ENCODE measurements at regions not wholly inside any gene's neighbourhood (a gene's known extent, or its start where the extent isn't known, plus 50 kb on each side); places are given as distances from the start of the nearest gene placed in this dataset.

- no peak for DNase-seq (ENCODE audit: low read depth)
These were observed 315.5 kb upstream of the C9orf72 start for GRCh38 chr9:27888661-27889295.

GRCh38 chr9:27924502-27924901 lies 351.2 kb upstream of the C9orf72 start:
- no peak for DNase-seq (ENCODE audit: low read depth)

DNA sequence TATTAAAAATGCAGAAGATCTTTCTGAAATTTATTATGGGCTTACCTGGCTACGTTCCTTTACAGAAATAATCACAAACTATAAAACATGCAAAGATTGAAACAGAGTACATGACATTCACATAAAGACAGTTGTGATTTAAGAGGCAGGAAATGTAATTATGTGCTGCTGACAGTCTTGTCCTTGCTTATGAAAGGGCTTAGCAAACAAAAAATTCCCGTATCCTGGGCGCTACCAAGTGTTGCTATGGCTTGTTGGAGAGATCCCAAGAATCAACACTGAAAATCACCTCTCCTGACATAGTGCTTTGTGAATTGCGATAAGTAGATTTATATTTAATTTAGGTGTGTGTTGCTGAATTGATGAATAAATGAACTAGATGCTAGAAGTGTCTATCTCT lies 352.5 kb upstream of the C9orf72 start:
- no peak for DNase-seq (ENCODE audit: low read depth)

- no peak for DNase-seq (ENCODE audit: low read depth)
These were observed 356.6 kb upstream of the C9orf72 start for GRCh38 chr9:27929841-27930240.

- no peak for DNase-seq (ENCODE audit: low read depth)
These were observed 360.1 kb upstream of the C9orf72 start for GRCh38 chr9:27933210-27934025.

- no peak for DNase-seq (ENCODE audit: low read depth)
These were observed 361.2 kb upstream of the C9orf72 start for GRCh38 chr9:27934471-27934870.

GRCh38 chr9:27939186-27939585 lies 365.9 kb upstream of the C9orf72 start:
- no peak for DNase-seq (ENCODE audit: low read depth)

- no peak for DNase-seq (ENCODE audit: low read depth)
These were observed 367.3 kb upstream of the C9orf72 start for GRCh38 chr9:27940535-27940934.

GRCh38 chr9:27943501-27943900 lies 370.2 kb upstream of the C9orf72 start:
- DNase-seq (ENCODE audit: low read depth), result no peak

DNA sequence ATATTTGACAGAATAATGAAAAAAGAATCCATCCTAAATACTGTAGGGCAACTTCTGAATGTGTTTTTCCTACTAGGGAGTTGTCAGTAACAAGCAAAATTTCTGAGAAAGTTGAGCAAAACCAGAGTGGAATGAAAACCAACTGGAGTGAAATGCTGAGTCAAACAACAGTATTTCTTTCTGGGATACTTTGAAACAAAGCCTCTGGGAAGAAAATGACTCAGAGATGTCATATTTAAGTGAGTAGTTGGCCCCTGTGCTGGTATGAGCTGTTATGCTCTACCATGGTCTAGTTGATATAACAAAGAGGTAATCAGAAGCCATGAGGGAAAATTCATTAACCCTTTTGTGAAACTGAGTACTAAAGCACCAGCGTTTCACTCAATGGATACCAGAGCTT lies 372.1 kb upstream of the C9orf72 start:
- peak; percentile 9 for DNase-seq (ENCODE audit: low read depth)

DNA sequence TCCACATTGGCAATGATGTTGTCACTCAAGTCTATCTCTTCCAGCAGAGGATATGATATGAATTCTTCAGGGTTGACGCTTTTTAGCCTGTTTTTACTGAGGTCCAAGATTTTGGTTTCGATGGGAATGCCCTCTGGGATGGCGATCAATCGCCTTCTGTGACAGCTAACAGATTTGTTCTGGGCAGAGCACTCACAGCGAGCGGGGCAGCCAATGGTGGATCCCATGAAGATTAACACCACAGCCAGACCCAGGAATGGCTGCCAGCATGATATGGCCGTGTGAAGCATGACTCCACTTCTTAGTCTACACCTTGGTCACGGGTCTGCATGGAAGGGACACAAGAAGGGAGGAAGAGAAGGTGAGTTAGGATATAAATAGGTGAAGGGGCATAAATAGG lies 377.1 kb upstream of the C9orf72 start:
- DNase-seq (ENCODE audit: low read depth), result no peak

- DNase-seq (ENCODE audit: low read depth), result no peak
These were observed 381.6 kb upstream of the C9orf72 start for GRCh38 chr9:27954858-27955257.

DNA sequence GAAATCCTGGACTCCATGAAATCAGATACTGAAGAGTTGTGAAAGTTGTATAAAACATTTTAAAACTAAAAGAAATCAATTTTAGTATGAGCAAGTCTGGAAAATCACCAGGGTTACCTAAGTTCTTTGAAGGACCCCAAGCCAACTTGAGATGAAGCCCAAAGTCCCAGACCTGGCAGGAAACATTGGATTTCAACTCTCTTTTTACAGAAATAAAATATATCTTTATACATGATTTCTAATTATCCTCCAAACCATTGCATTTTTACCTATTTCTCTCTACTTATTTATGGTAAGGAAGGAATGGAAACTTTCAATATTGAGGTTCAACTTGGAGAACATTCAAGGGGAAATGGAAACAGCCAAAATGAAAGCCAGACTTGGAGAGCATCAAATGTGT lies 390.6 kb upstream of the C9orf72 start:
- DNase-seq (ENCODE audit: low read depth), result no peak

GRCh38 chr9:27967210-27967609 lies 393.9 kb upstream of the C9orf72 start:
- no peak for DNase-seq (ENCODE audit: low read depth)

DNA sequence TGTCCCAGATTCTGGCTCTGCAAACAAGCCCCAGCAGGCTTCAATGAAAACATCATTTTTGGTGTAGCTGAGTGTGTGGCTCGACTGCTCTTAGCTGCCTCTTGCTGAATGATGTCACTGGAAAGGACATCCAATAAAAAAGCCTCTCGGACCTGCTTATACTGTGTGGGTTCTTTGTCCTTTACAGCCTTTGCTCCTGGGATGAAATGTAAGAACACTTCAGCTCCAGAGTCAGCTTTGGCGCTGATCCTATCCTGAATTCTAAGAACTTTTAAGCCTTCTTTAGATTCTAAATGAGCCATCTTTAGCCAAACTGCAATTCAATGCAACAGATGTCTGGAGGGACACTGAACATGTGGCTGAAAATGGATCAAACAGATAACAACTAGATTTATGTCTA lies 404.6 kb upstream of the C9orf72 start:
- no peak for DNase-seq (ENCODE audit: low read depth)

DNA sequence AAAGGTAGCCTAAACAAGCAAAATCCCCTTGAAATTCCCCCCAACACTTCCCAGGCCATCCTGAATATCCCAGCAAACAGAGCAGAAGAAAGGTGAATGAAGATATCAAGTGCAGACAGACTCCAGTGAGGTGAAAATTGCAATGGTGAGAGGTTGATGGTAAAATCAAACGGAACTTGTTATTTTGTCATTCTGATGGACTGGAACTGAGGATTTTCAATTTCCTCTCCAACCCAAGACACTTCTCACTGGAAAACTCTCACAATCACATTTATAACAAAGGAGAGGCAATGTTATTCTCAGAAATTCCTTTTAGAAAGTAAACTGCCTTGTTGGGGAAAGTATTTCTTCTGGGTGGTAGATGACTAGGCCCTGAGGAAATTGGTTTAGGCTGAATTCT lies 412.4 kb upstream of the C9orf72 start:
- DNase-seq (ENCODE audit: low read depth), result no peak

- DNase-seq (ENCODE audit: low read depth), result no peak
These were observed 417.2 kb upstream of the C9orf72 start for GRCh38 chr9:27990524-27990923.

- no peak for DNase-seq (ENCODE audit: low read depth)
These were observed 417.9 kb upstream of the C9orf72 start for GRCh38 chr9:27991221-27991620.

DNA sequence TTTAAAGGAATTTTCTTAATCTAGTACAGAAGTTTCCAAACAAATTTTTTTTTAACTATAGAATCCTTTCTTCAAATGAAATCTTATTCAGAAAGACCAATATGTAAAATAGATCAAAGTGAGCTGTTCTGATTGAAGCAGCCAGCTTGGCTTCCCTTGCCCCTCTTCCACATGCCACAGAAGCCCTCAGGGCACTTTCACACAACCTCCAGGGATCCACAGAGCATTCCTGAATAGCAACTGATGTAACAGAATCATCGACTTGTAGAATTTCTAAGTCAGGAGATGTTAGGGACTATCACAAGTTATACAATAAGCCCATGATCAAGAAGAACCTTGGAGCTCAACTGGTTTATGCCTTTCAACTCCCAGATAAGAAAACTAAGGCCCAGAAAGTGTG lies 427.8 kb upstream of the C9orf72 start:
- DNase-seq (ENCODE audit: low read depth), result no peak

DNA sequence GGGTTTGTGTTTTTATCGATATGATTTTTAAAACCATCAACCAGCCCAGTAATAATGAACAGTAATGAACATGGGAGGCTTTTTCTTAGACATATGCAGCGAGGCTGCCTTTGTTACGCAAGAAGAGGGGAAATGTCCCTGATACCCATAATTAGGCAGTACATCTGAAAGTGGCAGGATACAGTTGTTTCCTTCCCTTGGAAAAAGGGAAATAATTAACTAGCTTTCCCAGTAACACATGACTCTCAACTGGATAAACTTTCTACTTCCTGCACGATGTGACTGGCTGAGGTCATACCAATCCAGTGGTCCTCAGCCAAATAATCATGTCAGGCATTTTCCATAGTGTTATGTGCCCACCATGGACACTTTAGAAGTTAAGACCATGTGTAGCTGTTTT lies 431.6 kb upstream of the C9orf72 start:
- no peak for DNase-seq (ENCODE audit: low read depth)

DNA sequence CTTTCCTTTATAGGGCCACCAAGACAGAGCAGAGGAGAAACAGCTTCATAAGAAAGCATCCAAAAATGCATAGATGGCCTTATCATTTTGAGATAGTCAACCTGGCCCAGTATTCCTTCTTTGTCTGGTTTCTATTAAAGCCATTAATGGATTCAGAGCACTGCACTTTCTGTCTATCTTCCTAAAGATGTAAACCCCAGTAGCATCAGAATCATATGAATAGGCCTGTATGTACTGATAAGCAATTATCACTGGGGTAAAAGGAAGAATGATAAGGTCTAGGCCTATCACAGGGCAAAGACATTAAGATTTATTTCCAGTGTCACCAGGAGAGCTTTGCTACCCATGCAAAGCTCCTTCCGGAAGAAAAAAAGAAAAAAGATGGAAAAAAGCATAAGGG lies 432.5 kb upstream of the C9orf72 start:
- DNase-seq (ENCODE audit: low read depth), result no peak

- no peak for DNase-seq (ENCODE audit: low read depth)
These were observed 434.0 kb upstream of the C9orf72 start for GRCh38 chr9:28007097-28007817.

- no peak for DNase-seq (ENCODE audit: low read depth)
These were observed 440.9 kb upstream of the C9orf72 start for GRCh38 chr9:28014212-28014611.

All from amniotic epithelial cell (primary cell).